SK-N-SH (cell line): ENCODE measurements at regions not wholly inside any gene's neighbourhood (a gene's known extent, or its start where the extent isn't known, plus 50 kb on each side); places are given as distances from the start of the nearest gene placed in this dataset.

Experiments used
- CTCF ChIA-PET: fragments of 300-600, 350-600 bp; formaldehyde crosslinking; extraction: SDS; loops from one replicate; lab custom pipeline; 2021; lab: Yijun Ruan, JAX
- POLR2A ChIA-PET: fragments of 350-600 bp; sonication (Branson Sonifier 250); formaldehyde crosslinking; extraction: SDS; loops from one replicate; lab custom pipeline; 2020; ENCODE audit warnings: antibody characterized with exemption, inconsistent platforms; lab: Yijun Ruan, JAX
- DNase-seq: peaks from one replicate; pipeline ENCODE4 v3.0.0; 2012
- H2AFZ ChIP-seq: fragments of 200-600 bp; sonication (generic); 2 replicates; pipeline ENCODE4 v1.8.1; 2016; ENCODE audit warnings: antibody characterized with exemption, mild to moderate bottlenecking, low read depth
- H3F3A ChIP-seq: fragments of 200-600 bp; sonication (generic); replicated peaks from 2 replicates; pipeline ENCODE3; 2016; ENCODE audit warnings: antibody characterized with exemption, mild to moderate bottlenecking; ENCODE audit not compliant: insufficient read depth
- H3K27ac ChIP-seq, 2 experiments: fragments of 200-500 bp in 1 of 2; fragments of 200-600 bp in 1 of 2; sonication (Bioruptor generic) in 1 of 2; sonication (generic), shearing (Covaris generic) in 1 of 2; 2 replicates each; pipeline versions ENCODE4 v1.5.1 to v1.6.1; 2014 to 2016; ENCODE audit warnings: low read depth in 2 of 2, inconsistent platforms in 1 of 2, low read length in 1 of 2, mild to moderate bottlenecking in 1 of 2, mixed read lengths in 1 of 2
- H3K27me3 ChIP-seq: fragments of 200-600 bp; sonication (generic), shearing (Covaris generic); 2 replicates; pipeline ENCODE4 v1.6.1; 2016; ENCODE audit warnings: mixed run types; ENCODE audit not compliant: insufficient read depth
- H3K36me3 ChIP-seq, 2 experiments: fragments of 200-500 bp in 1 of 2; fragments of 200-600 bp in 1 of 2; sonication (Bioruptor generic) in 1 of 2; sonication (generic) in 1 of 2; replicated peaks in 1 of 2; 2 replicates each; pipeline versions ENCODE3 to v1.5.1; 2014 to 2016; ENCODE audit warnings: low read length in 1 of 2, mild to moderate bottlenecking in 1 of 2; ENCODE audit not compliant: insufficient read depth in 2 of 2, control insufficient read depth in 1 of 2
- H3K4me1 ChIP-seq, 2 experiments: fragments of 200-500 bp in 1 of 2; fragments of 200-600 bp in 1 of 2; sonication (Bioruptor generic) in 1 of 2; sonication (generic), shearing (Covaris generic) in 1 of 2; 2 replicates each; pipeline versions ENCODE4 v1.5.1 to v1.6.1; 2014 to 2016; ENCODE audit warnings: low read depth in 1 of 2, low read length in 1 of 2, mixed run types in 1 of 2; ENCODE audit not compliant: insufficient read depth in 2 of 2, control insufficient read depth in 1 of 2
- H3K4me2 ChIP-seq: fragments of 200-600 bp; sonication (generic), shearing (Covaris generic); 2 replicates; pipeline ENCODE4 v1.6.1; 2017; ENCODE audit warnings: mixed run types
- H3K4me3 ChIP-seq, 2 experiments: fragments of 200-500 bp in 1 of 2; fragments of 200-600 bp in 1 of 2; sonication (Bioruptor generic) in 1 of 2; sonication (generic), shearing (Covaris generic) in 1 of 2; 2 replicates each; pipeline versions ENCODE4 v1.5.1 to v1.8.1; 2014 to 2016; ENCODE audit warnings: low read depth in 2 of 2, inconsistent platforms in 1 of 2, low read length in 1 of 2, mild to moderate bottlenecking in 1 of 2, mixed read lengths in 1 of 2, moderate library complexity in 1 of 2
- H3K79me2 ChIP-seq: fragments of 200-600 bp; sonication (generic); 2 replicates; pipeline ENCODE4 v1.8.1; 2017; ENCODE audit warnings: mild to moderate bottlenecking; ENCODE audit not compliant: insufficient read depth
- H3K9ac ChIP-seq: fragments of 200-600 bp; sonication (generic); 2 replicates; pipeline ENCODE4 v1.6.1; 2017; ENCODE audit warnings: mixed run types
- H3K9me2 ChIP-seq: fragments of 200-600 bp; sonication (generic); 2 replicates; pipeline ENCODE4 v1.6.1; 2017; ENCODE audit warnings: mixed run types
- H3K9me3 ChIP-seq: fragments of 200-600 bp; sonication (generic); 2 replicates; pipeline ENCODE4 v1.6.1; 2017; ENCODE audit warnings: mixed run types, mild to moderate bottlenecking, moderate library complexity
- H4K20me1 ChIP-seq: fragments of 200-600 bp; sonication (generic); 2 replicates; pipeline ENCODE4 v1.6.1; 2017; ENCODE audit warnings: mild to moderate bottlenecking, mixed run types; ENCODE audit not compliant: insufficient read depth
- CHD2 ChIP-seq: fragments of 150-350 bp; IDR thresholded peaks from 2 replicates; pipeline ENCODE4 v1.6.1; 2018; ENCODE audit warnings: low read length; ENCODE audit not compliant: partially characterized antibody
- EZH2phosphoT487 ChIP-seq: fragments of 200-600 bp; sonication (generic); IDR thresholded peaks from 2 replicates; pipeline ENCODE4 v1.6.1; 2017; ENCODE audit warnings: low read depth, mixed run types, mild to moderate bottlenecking, antibody characterized with exemption, moderate library complexity, borderline replicate concordance
- FOXJ3 ChIP-seq: sonication (generic); formaldehyde crosslinking; IDR thresholded peaks from 2 replicates; pipeline ENCODE4 v1.5.1; 2020; ENCODE audit warnings: mild to moderate bottlenecking, missing genetic modification reagents
- FOXM1 ChIP-seq: IDR thresholded peaks from 2 replicates; pipeline ENCODE4 v1.4.0; 2012; ENCODE audit warnings: low read depth, mild to moderate bottlenecking
- GATA2 ChIP-seq: sonication (generic); formaldehyde crosslinking; IDR thresholded peaks from 2 replicates; pipeline ENCODE4 v1.5.0; 2020; ENCODE audit warnings: mild to moderate bottlenecking, missing genetic modification reagents
- JUND ChIP-seq: IDR thresholded peaks from 2 replicates; pipeline ENCODE4 v1.4.0; 2012
- MAX ChIP-seq: IDR thresholded peaks from 2 replicates; pipeline ENCODE4 v1.4.0; 2012; ENCODE audit warnings: low read depth
- MEF2A ChIP-seq: IDR thresholded peaks from 2 replicates; pipeline ENCODE4 v1.4.0; 2012; ENCODE audit warnings: low read depth, borderline replicate concordance
- NRF1 ChIP-seq: IDR thresholded peaks from 2 replicates; pipeline ENCODE4 v1.6.1; 2012; ENCODE audit warnings: low read depth, mild to moderate bottlenecking, low read length
- POLR2AphosphoS5 ChIP-seq: IDR thresholded peaks from 2 replicates; pipeline ENCODE4 v1.6.1; 2012; ENCODE audit warnings: low read depth, low read length
- RCOR1 ChIP-seq: fragments of 150-350 bp; IDR thresholded peaks from 2 replicates; pipeline ENCODE4 v1.6.1; 2017; ENCODE audit warnings: antibody characterized with exemption, low read length
- REST ChIP-seq: IDR thresholded peaks from 2 replicates; pipeline ENCODE4 v1.6.1; 2012; ENCODE audit warnings: mild to moderate bottlenecking, low read depth, low read length, moderate library complexity
- RXRA ChIP-seq: IDR thresholded peaks from 2 replicates; pipeline ENCODE4 v1.4.0; 2012; ENCODE audit warnings: low read depth, mild to moderate bottlenecking, borderline replicate concordance
- TEAD4 ChIP-seq: IDR thresholded peaks from 2 replicates; pipeline ENCODE4 v1.4.0; 2012; ENCODE audit warnings: mild to moderate bottlenecking, borderline replicate concordance; ENCODE audit not compliant: insufficient read depth
- YY1 ChIP-seq: IDR thresholded peaks from 2 replicates; pipeline ENCODE4 v1.4.0; 2012; ENCODE audit warnings: low read depth, mild to moderate bottlenecking
- WGBS: methylation state at CpG from one replicate; pipeline ENCODE4 v1.1.6; 2017; ENCODE audit warnings: low lambda C conversion rate; 5-methylcytosine and 5-hydroxymethylcytosine counted together
- TF ChIP-seq, protein P1 (sequence below): IDR thresholded peaks from 2 replicates; pipeline ENCODE4 v1.4.0; 2012; ENCODE audit warnings: low read depth, borderline replicate concordance
- TF ChIP-seq, protein P2 (sequence below): fragments of 200-600 bp; sonication (generic); IDR thresholded peaks from 2 replicates; pipeline ENCODE4 v1.6.1; 2017; ENCODE audit warnings: antibody characterized with exemption, mild to moderate bottlenecking, moderate library complexity
- TF ChIP-seq, protein P3 (sequence below): fragments of 150-350 bp; IDR thresholded peaks from 2 replicates; pipeline ENCODE4 v1.6.1; 2017; ENCODE audit warnings: antibody characterized with exemption, low read length, low read depth, borderline replicate concordance

DNA sequence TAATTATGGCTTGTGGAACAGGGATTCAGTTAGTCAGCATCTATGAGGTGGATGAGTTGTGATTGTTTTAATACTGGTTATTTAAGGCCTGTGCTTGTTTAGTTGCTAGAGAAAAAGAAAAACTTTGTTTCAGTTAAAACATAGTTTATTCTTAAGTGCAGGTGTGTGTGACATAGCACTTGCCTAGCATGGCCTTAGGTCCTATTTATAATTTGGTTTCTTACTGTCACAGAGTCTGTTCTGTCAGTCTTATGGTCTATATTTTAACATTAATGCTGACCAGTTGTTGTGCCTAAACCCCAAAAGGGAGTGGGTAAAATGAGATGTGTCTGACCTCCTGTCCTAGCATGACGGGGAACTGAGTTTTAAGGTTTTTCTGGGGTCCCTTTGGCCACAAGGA lies 486.3 kb downstream of the ZIC1 start:
- Histone ChIP-seq H3K4me1 (no peaks in the 10 kb centered on the region), H3F3A (no peaks in the 10 kb centered on the region), H3K27me3 (no peaks in the 10 kb centered on the region), H3K36me3 (no peaks in the 10 kb centered on the region), H3K27ac (no peak overlapping the region), H3K9ac (no peak overlapping the region), H4K20me1 (no peaks in the 10 kb centered on the region), H3K4me2 (no peak overlapping the region), H2AFZ (no peak overlapping the region), H3K79me2 (no peaks in the 10 kb centered on the region), H3K4me3 (no peak overlapping the region), H3K9me3 (no peaks in the 10 kb centered on the region), H3K9me2 (no peaks in the 10 kb centered on the region)
- TF ChIP-seq POLR2AphosphoS5 (no peak), FOXJ3 (no peak), YY1 (no peak), TEAD4 (no peak), FOXM1 (no peak), RCOR1 (no peak), MAX (no peak), REST (no peak), MEF2A (no peak), GATA2 (CRISPR knock-in tag) (no peak), EZH2phosphoT487 (no peak), JUND (no peak), NRF1 (no peak), CHD2 (no peak), RXRA (no peak)
- TF ChIP-seq, protein P1, sequence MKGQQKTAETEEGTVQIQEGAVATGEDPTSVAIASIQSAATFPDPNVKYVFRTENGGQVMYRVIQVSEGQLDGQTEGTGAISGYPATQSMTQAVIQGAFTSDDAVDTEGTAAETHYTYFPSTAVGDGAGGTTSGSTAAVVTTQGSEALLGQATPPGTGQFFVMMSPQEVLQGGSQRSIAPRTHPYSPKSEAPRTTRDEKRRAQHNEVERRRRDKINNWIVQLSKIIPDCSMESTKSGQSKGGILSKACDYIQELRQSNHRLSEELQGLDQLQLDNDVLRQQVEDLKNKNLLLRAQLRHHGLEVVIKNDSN: no peak
- TF ChIP-seq, protein P2, sequence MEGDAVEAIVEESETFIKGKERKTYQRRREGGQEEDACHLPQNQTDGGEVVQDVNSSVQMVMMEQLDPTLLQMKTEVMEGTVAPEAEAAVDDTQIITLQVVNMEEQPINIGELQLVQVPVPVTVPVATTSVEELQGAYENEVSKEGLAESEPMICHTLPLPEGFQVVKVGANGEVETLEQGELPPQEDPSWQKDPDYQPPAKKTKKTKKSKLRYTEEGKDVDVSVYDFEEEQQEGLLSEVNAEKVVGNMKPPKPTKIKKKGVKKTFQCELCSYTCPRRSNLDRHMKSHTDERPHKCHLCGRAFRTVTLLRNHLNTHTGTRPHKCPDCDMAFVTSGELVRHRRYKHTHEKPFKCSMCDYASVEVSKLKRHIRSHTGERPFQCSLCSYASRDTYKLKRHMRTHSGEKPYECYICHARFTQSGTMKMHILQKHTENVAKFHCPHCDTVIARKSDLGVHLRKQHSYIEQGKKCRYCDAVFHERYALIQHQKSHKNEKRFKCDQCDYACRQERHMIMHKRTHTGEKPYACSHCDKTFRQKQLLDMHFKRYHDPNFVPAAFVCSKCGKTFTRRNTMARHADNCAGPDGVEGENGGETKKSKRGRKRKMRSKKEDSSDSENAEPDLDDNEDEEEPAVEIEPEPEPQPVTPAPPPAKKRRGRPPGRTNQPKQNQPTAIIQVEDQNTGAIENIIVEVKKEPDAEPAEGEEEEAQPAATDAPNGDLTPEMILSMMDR: no peak
- TF ChIP-seq, protein P3, sequence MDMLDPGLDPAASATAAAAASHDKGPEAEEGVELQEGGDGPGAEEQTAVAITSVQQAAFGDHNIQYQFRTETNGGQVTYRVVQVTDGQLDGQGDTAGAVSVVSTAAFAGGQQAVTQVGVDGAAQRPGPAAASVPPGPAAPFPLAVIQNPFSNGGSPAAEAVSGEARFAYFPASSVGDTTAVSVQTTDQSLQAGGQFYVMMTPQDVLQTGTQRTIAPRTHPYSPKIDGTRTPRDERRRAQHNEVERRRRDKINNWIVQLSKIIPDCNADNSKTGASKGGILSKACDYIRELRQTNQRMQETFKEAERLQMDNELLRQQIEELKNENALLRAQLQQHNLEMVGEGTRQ: no peak
- CTCF ChIA-PET: no interaction called here
- no peak for DNase-seq
- WGBS: 81% methylated on average over 1 of the region's 1 CpG
- POLR2A ChIA-PET: no interaction called here
